Endothelial cell of umbilical vein (primary cell): ENCODE measurements at regions not wholly inside any gene's neighbourhood (a gene's known extent, or its start where the extent isn't known, plus 50 kb on each side); places are given as distances from the start of the nearest gene placed in this dataset.

Experiments
- BruUV-seq: library from RNA; stranded (reverse); fragments of 400-500 nt; replicated peaks from 2 replicates; lab custom pipeline; 2021; lab: Mats Ljungman, UMichigan
- CTCF ChIA-PET: fragments of 300-600, 350-600 bp; sonication (Branson Sonifier 250); formaldehyde crosslinking; loops from one replicate; lab custom pipeline; 2021; ENCODE audit warnings: antibody characterized with exemption, inconsistent platforms; lab: Charles Lee
- POLR2A ChIA-PET: fragments of 300-600, 350-600 bp; sonication (Branson Sonifier 250); formaldehyde crosslinking; loops from one replicate; lab custom pipeline; 2021; ENCODE audit warnings: antibody characterized with exemption, inconsistent platforms; lab: Charles Lee
- DNase-seq: peaks from one replicate; pipeline ENCODE4 v3.0.0-alpha.2; 2011; ENCODE audit warnings: low read depth, low spot score
- FAIRE-seq: peaks from 2 replicates; lab custom pipeline; 2011; peaks lifted over from hg19 to GRCh38; lab: Jason Lieb, UNC
- H2AFZ ChIP-seq: 2 replicates; pipeline ENCODE4 v1.6.0; 2012; ENCODE audit warnings: low read depth, low read length, control low read depth, inconsistent platforms
- H3K27ac ChIP-seq: 2 replicates; pipeline ENCODE4 v1.5.1; 2011; ENCODE audit warnings: low read depth, mild to moderate bottlenecking, control low read depth, low read length, moderate library complexity; ENCODE audit not compliant: insufficient read depth
- H3K27me3 ChIP-seq, 2 experiments: 2 replicates each; pipeline versions ENCODE4 v1.6.0 to v1.6.1; 2011; ENCODE audit warnings: low read length in 2 of 2, mixed read lengths in 1 of 2; ENCODE audit not compliant: control insufficient read depth in 2 of 2, insufficient read depth in 2 of 2
- H3K36me3 ChIP-seq, 2 experiments: 2 replicates in 1 of 2; 3 replicates in 1 of 2; pipeline ENCODE4 v1.5.1; 2011; ENCODE audit warnings: low read length in 2 of 2, mild to moderate bottlenecking in 1 of 2, moderate library complexity in 1 of 2; ENCODE audit not compliant: control insufficient read depth in 2 of 2, insufficient read depth in 2 of 2; ENCODE audit errors: extremely low read depth in 1 of 2
- H3K4me1 ChIP-seq: 3 replicates; pipeline ENCODE4 v1.5.1; 2011; ENCODE audit warnings: mild to moderate bottlenecking, low read length; ENCODE audit not compliant: control insufficient read depth, insufficient read depth; ENCODE audit errors: extremely low read depth
- H3K4me2 ChIP-seq: 2 replicates; pipeline ENCODE4 v1.6.1; 2011; ENCODE audit warnings: low read length, control low read depth, mixed read lengths; ENCODE audit not compliant: insufficient read depth
- H3K4me3 ChIP-seq, 3 experiments: fragments of 200-600 bp in 1 of 3; sonication (generic), shearing (Covaris generic) in 1 of 3; replicated peaks in 1 of 3; 2 replicates each; pipeline ENCODE4 v1.5.1; 2011 to 2016; ENCODE audit warnings: control low read depth in 3 of 3, low read length in 3 of 3, mild to moderate bottlenecking in 2 of 3, inconsistent platforms in 1 of 3, low read depth in 1 of 3, moderate library complexity in 1 of 3; ENCODE audit not compliant: insufficient read depth in 1 of 3
- H3K79me2 ChIP-seq: 2 replicates; pipeline ENCODE4 v1.6.0; 2012; ENCODE audit warnings: low read length, inconsistent platforms; ENCODE audit not compliant: control insufficient read depth, insufficient read depth
- H3K9ac ChIP-seq: replicated peaks from 2 replicates; pipeline ENCODE3; 2011; ENCODE audit warnings: low read length, control low read depth; ENCODE audit not compliant: insufficient read depth; ENCODE audit errors: extremely low read depth
- H3K9me1 ChIP-seq: replicated peaks from 3 replicates; pipeline ENCODE4 v1.6.0; 2011; ENCODE audit warnings: mild to moderate bottlenecking, low read length; ENCODE audit not compliant: control insufficient read depth, insufficient read depth; ENCODE audit errors: extremely low read depth
- H3K9me3 ChIP-seq: replicated peaks from 2 replicates; pipeline ENCODE4 v1.5.1; 2012; ENCODE audit warnings: low read length, inconsistent platforms; ENCODE audit not compliant: control insufficient read depth, insufficient read depth
- H4K20me1 ChIP-seq: replicated peaks from 2 replicates; pipeline ENCODE3; 2011; ENCODE audit warnings: mild to moderate bottlenecking, low read length; ENCODE audit not compliant: control insufficient read depth, insufficient read depth; ENCODE audit errors: extremely low read depth
- EZH2 ChIP-seq: IDR thresholded peaks from 2 replicates; pipeline ENCODE4 v1.6.1; 2012; ENCODE audit warnings: borderline replicate concordance, low read depth, mild to moderate bottlenecking, moderate library complexity, low read length, inconsistent platforms; ENCODE audit not compliant: severe bottlenecking
- FOS ChIP-seq: IDR thresholded peaks from 2 replicates; pipeline ENCODE4 v1.6.1; 2011; ENCODE audit warnings: mild to moderate bottlenecking, low read length, moderate library complexity, borderline replicate concordance; ENCODE audit not compliant: insufficient read depth
- GATA2 ChIP-seq: IDR thresholded peaks from 2 replicates; pipeline ENCODE4 v1.7.0; 2011; ENCODE audit warnings: low read depth, mild to moderate bottlenecking, moderate library complexity, mixed read lengths, low read length; ENCODE audit not compliant: insufficient read length, insufficient read depth
- JUN ChIP-seq: IDR thresholded peaks from 2 replicates; pipeline ENCODE4 v1.6.1; 2011; ENCODE audit warnings: borderline replicate concordance, low read depth; ENCODE audit not compliant: insufficient read length, insufficient read depth
- MAX ChIP-seq: IDR thresholded peaks from 2 replicates; pipeline ENCODE4 v1.6.1; 2011; ENCODE audit not compliant: insufficient read depth, insufficient read length
- MYC ChIP-seq: IDR thresholded peaks from one replicate; pipeline ENCODE4 v1.6.1; 2011; ENCODE audit warnings: mild to moderate bottlenecking, low read depth, low read length
- POLR2A ChIP-seq: IDR thresholded peaks from 2 replicates; pipeline ENCODE4 v1.6.1; 2012; ENCODE audit warnings: low read depth, mild to moderate bottlenecking, control low read depth, low read length
- POLR2AphosphoS5 ChIP-seq: IDR thresholded peaks from 2 replicates; pipeline ENCODE4 v1.6.1; 2012; ENCODE audit warnings: low read depth, mild to moderate bottlenecking, control low read depth, low read length, moderate library complexity; ENCODE audit not compliant: insufficient read depth
- dilution Hi-C: fragments of 300-500 bp; cut with MboI; formaldehyde crosslinking; loops from one replicate; pipeline ENCODE4 v1.15.0; 2019; ENCODE audit warnings: low sequenced_read_pairs; ENCODE audit not compliant: extremely low pct_ligation_motif_present
- intact Hi-C: fragments of 100-400 bp; cut with micrococcal nuclease; formaldehyde crosslinking; loops from one replicate; pipeline ENCODE4 v1.10.0; 2022
- TF ChIP-seq, protein P1 (sequence below), 2 donors: IDR thresholded peaks; 1 replicate in 1 of 2; 2 replicates in 1 of 2; pipeline ENCODE4 v1.5.1; 2011; ENCODE audit warnings: low read length in 2 of 2, mild to moderate bottlenecking in 2 of 2, moderate library complexity in 2 of 2, control low read depth in 1 of 2, inconsistent platforms in 1 of 2, low read depth in 1 of 2; ENCODE audit not compliant: insufficient read depth in 1 of 2; ENCODE audit errors: extremely low read depth in 1 of 2

GRCh38 chr6:2535506-2535905 lies 215.2 kb downstream of the MYLK4 start:
- Histone ChIP-seq H3K36me3 (no peaks in the 10 kb centered on the region), H3K9me3 (no peaks in the 10 kb centered on the region), H4K20me1 (no peaks in the 10 kb centered on the region), H3K9ac (no peak overlapping the region), H3K4me2 (no peak overlapping the region), H3K27ac (no peak overlapping the region), H3K79me2 (no peaks in the 10 kb centered on the region), H2AFZ (no peak overlapping the region), H3K4me1 (peaks cover 16% of the 10 kb centered on the region), H3K27me3 (no peaks in the 10 kb centered on the region), H3K4me3 (no peak overlapping the region), H3K9me1 (no peaks in the 10 kb centered on the region)
- no peak for TF ChIP-seq POLR2AphosphoS5
- TF ChIP-seq FOS = no peak
- no peak for TF ChIP-seq POLR2A
- TF ChIP-seq, protein P1, sequence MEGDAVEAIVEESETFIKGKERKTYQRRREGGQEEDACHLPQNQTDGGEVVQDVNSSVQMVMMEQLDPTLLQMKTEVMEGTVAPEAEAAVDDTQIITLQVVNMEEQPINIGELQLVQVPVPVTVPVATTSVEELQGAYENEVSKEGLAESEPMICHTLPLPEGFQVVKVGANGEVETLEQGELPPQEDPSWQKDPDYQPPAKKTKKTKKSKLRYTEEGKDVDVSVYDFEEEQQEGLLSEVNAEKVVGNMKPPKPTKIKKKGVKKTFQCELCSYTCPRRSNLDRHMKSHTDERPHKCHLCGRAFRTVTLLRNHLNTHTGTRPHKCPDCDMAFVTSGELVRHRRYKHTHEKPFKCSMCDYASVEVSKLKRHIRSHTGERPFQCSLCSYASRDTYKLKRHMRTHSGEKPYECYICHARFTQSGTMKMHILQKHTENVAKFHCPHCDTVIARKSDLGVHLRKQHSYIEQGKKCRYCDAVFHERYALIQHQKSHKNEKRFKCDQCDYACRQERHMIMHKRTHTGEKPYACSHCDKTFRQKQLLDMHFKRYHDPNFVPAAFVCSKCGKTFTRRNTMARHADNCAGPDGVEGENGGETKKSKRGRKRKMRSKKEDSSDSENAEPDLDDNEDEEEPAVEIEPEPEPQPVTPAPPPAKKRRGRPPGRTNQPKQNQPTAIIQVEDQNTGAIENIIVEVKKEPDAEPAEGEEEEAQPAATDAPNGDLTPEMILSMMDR (IDR thresholded peaks at IDR 0.05; ENCODE audit: extremely low read depth in 1 of 2, insufficient read depth in 1 of 2, low read depth in 1 of 2, low read length in 2 of 2) = no peak
- TF ChIP-seq MAX = no peak
- TF ChIP-seq MYC = no peak
- no peak for TF ChIP-seq JUN
- no peak for TF ChIP-seq EZH2
- no peak for TF ChIP-seq GATA2
- POLR2A ChIA-PET = no interaction called here
- dilution Hi-C loops (no loop called here), intact Hi-C loops (no loop called here)
- no TSS peak for BruUV-seq
- FAIRE-seq (no peak), DNase-seq (no peak)
- CTCF ChIA-PET = no interaction called here
